SK-N-SH treated with all-trans-retinoic acid at 6 μM for 48 hours (cell line): ENCODE measurements at regions not wholly inside any gene's neighbourhood (a gene's known extent, or its start where the extent isn't known, plus 50 kb on each side); places are given as distances from the start of the nearest gene placed in this dataset.

ENCODE experiments used
- ATAC-seq: fragments of 200-7000 bp; cut with Tn5 transposase; 3 replicates; pipeline ENCODE4 v1.9.1; 2020; ENCODE audit warnings: mild to moderate bottlenecking, moderate library complexity
- ARNTL ChIP-seq: fragments of 450-650 bp; formaldehyde crosslinking; IDR thresholded peaks from 2 replicates; pipeline ENCODE4 v1.5.0; 2020; ENCODE audit warnings: low read depth, mild to moderate bottlenecking, moderate library complexity, borderline replicate concordance
- BACH2 ChIP-seq: fragments of 250-450 bp; sonication (Bioruptor Pico); IDR thresholded peaks from 2 replicates; pipeline ENCODE4 v1.9.0; 2021; ENCODE audit warnings: mild to moderate bottlenecking, borderline replicate concordance
- CSDC2 ChIP-seq: fragments of 250-450 bp; sonication (Bioruptor Pico); IDR thresholded peaks from 2 replicates; pipeline ENCODE4 v1.5.0; 2020; ENCODE audit warnings: mild to moderate bottlenecking, moderate library complexity
- CSRNP3 ChIP-seq: fragments of 250-450 bp; sonication (Bioruptor Pico); IDR thresholded peaks from 2 replicates; pipeline ENCODE4 v1.5.1; 2021; ENCODE audit warnings: mild to moderate bottlenecking, moderate library complexity
- ESRRG ChIP-seq: fragments of 250-450 bp; sonication (Bioruptor Pico); IDR thresholded peaks from 2 replicates; pipeline ENCODE4 v1.6.1; 2021; ENCODE audit warnings: mild to moderate bottlenecking
- GLIS3 ChIP-seq: fragments of 250-450 bp; sonication (Bioruptor Pico); IDR thresholded peaks from 2 replicates; pipeline ENCODE4 v1.5.0; 2020; ENCODE audit warnings: mild to moderate bottlenecking, moderate library complexity
- ISL1 ChIP-seq: fragments of 250-450 bp; sonication (Bioruptor Pico); IDR thresholded peaks from 2 replicates; pipeline ENCODE4 v2.1.2; 2022; ENCODE audit warnings: mild to moderate bottlenecking, moderate library complexity
- OSR1 ChIP-seq: fragments of 250-450 bp; sonication (Bioruptor Pico); IDR thresholded peaks from 2 replicates; pipeline ENCODE4 v1.8.0; 2022; ENCODE audit warnings: moderate library complexity, mild to moderate bottlenecking, inconsistent platforms
- PPARA ChIP-seq: fragments of 250-450 bp; sonication (Bioruptor Pico); IDR thresholded peaks from 2 replicates; pipeline ENCODE4 v1.5.0; 2020; ENCODE audit warnings: mild to moderate bottlenecking, borderline replicate concordance
- RARB ChIP-seq: fragments of 250-450 bp; sonication (Bioruptor Pico); IDR thresholded peaks from 2 replicates; pipeline ENCODE4 v1.8.0; 2021; ENCODE audit warnings: mild to moderate bottlenecking, moderate library complexity
- SNAI2 ChIP-seq: fragments of 250-450 bp; sonication (Bioruptor Pico); IDR thresholded peaks from 2 replicates; pipeline ENCODE4 v1.5.0; 2020; ENCODE audit warnings: mild to moderate bottlenecking, moderate library complexity
- TCF4 ChIP-seq: fragments of 250-450 bp; sonication (Bioruptor Pico); IDR thresholded peaks from 2 replicates; pipeline ENCODE4 v1.8.0; 2021; ENCODE audit warnings: mild to moderate bottlenecking, moderate library complexity, borderline replicate concordance
- TOX ChIP-seq: fragments of 250-450 bp; sonication (Bioruptor Pico); IDR thresholded peaks from 2 replicates; pipeline ENCODE4 v1.8.0; 2021; ENCODE audit warnings: mild to moderate bottlenecking, moderate library complexity, borderline replicate concordance
- TSHZ2 ChIP-seq: fragments of 250-450 bp; sonication (Bioruptor Pico); IDR thresholded peaks from 2 replicates; pipeline ENCODE4 v1.5.0; 2020; ENCODE audit warnings: mild to moderate bottlenecking, moderate library complexity
- ZFP3 ChIP-seq: fragments of 250-450 bp; sonication (Bioruptor Pico); IDR thresholded peaks from 2 replicates; pipeline ENCODE4 v1.5.0; 2020; ENCODE audit warnings: mild to moderate bottlenecking, moderate library complexity
- ZNF565 ChIP-seq: fragments of 450-650 bp; formaldehyde crosslinking; conservative IDR thresholded peaks from 2 replicates; pipeline ENCODE4 v1.5.0; 2020; ENCODE audit warnings: low read depth, mild to moderate bottlenecking, moderate library complexity
- ZNF70 ChIP-seq: fragments of 450-650 bp; formaldehyde crosslinking; IDR thresholded peaks from 2 replicates; pipeline ENCODE4 v1.5.0; 2020; ENCODE audit warnings: mild to moderate bottlenecking, moderate library complexity
- ZNF8 ChIP-seq: fragments of 450-650 bp; formaldehyde crosslinking; IDR thresholded peaks from 2 replicates; pipeline ENCODE4 v1.5.0; 2020; ENCODE audit warnings: mild to moderate bottlenecking, moderate library complexity
- TF ChIP-seq, protein P1 (sequence below): fragments of 250-450 bp; sonication (Bioruptor Pico); IDR thresholded peaks from 2 replicates; pipeline ENCODE4 v1.8.0; 2020; ENCODE audit warnings: mild to moderate bottlenecking, moderate library complexity, borderline replicate concordance
- TF ChIP-seq, protein P2 (sequence below): fragments of 250-450 bp; sonication (Bioruptor Pico); IDR thresholded peaks from 2 replicates; pipeline ENCODE4 v1.8.0; 2021; ENCODE audit warnings: low read depth, mild to moderate bottlenecking, moderate library complexity, borderline replicate concordance
- TF ChIP-seq, protein P3 (sequence below): fragments of 250-450 bp; sonication (Bioruptor Pico); IDR thresholded peaks from 2 replicates; pipeline ENCODE4 v1.5.1; 2020; ENCODE audit warnings: low read depth, mild to moderate bottlenecking, moderate library complexity

DNA sequence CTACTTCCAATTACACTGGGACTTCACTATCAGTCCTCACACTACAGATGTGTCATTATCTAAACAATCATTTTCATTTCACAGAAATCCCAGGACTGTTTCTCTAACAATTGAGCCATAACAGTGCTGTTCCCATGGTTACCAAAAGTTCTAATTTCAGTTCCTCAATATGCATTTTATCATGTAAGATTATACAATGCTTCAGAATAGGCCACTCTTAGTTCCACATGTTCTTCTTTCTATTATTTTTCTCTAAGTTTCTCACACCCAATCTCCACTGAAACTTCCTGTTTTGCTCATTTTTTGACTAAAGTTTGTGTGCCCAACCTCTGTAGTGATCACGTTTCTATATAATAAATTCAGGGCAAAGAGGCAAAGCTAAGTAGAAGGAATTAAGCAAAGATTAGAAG lies 185.8 kb downstream of the DUSP6 start (continued):
- no peak for TF ChIP-seq ISL1 (CRISPR knock-in tag)
- no peak for TF ChIP-seq TSHZ2 (CRISPR knock-in tag)

GRCh38 chr12:89166121-89166520 lies 186.2 kb downstream of the DUSP6 start:
- no peak for ATAC-seq
- TF ChIP-seq CSDC2 (CRISPR knock-in tag) (no peak), SNAI2 (CRISPR knock-in tag) (no peak), CSRNP3 (CRISPR knock-in tag) (no peak)
- TF ChIP-seq, all 23 proteins: peak for 0

DNA sequence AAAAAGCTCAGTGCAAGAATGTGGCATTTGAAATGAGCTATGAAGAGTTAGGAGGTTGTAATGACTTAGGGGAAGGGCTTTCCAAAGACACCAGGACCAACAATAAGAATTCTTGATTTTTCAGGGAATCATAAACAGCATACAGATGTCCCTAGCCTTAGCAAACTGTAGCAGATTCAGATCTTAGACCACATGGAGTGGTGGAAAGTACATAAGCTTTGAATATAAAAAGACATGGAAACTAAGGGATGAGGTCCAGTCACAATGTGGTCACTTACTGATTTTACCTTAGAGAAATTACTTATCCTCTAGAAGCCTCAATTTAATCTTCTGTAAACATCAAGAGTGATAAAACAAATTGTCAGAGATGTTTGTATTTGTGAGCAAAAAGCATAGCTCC lies 186.6 kb downstream of the DUSP6 start:
- TF ChIP-seq TOX (no peak), OSR1 (CRISPR knock-in tag) (no peak), GLIS3 (CRISPR knock-in tag) (no peak), ISL1 (CRISPR knock-in tag) (no peak), SNAI2 (CRISPR knock-in tag) (no peak), BACH2 (CRISPR knock-in tag) (no peak), ARNTL (no peak), ESRRG (CRISPR knock-in tag) (no peak), ZNF565 (CRISPR knock-in tag) (no peak), ZFP3 (CRISPR knock-in tag) (no peak), ZNF70 (CRISPR knock-in tag) (no peak), TCF4 (CRISPR knock-in tag) (no peak), TSHZ2 (CRISPR knock-in tag) (no peak), ZNF8 (CRISPR knock-in tag) (no peak), CSDC2 (CRISPR knock-in tag) (no peak), PPARA (CRISPR knock-in tag) (no peak), RARB (CRISPR knock-in tag) (no peak)
- TF ChIP-seq, protein P1, sequence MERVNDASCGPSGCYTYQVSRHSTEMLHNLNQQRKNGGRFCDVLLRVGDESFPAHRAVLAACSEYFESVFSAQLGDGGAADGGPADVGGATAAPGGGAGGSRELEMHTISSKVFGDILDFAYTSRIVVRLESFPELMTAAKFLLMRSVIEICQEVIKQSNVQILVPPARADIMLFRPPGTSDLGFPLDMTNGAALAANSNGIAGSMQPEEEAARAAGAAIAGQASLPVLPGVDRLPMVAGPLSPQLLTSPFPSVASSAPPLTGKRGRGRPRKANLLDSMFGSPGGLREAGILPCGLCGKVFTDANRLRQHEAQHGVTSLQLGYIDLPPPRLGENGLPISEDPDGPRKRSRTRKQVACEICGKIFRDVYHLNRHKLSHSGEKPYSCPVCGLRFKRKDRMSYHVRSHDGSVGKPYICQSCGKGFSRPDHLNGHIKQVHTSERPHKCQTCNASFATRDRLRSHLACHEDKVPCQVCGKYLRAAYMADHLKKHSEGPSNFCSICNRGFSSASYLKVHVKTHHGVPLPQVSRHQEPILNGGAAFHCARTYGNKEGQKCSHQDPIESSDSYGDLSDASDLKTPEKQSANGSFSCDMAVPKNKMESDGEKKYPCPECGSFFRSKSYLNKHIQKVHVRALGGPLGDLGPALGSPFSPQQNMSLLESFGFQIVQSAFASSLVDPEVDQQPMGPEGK (CRISPR knock-in tag): no peak
- TF ChIP-seq, protein P2, sequence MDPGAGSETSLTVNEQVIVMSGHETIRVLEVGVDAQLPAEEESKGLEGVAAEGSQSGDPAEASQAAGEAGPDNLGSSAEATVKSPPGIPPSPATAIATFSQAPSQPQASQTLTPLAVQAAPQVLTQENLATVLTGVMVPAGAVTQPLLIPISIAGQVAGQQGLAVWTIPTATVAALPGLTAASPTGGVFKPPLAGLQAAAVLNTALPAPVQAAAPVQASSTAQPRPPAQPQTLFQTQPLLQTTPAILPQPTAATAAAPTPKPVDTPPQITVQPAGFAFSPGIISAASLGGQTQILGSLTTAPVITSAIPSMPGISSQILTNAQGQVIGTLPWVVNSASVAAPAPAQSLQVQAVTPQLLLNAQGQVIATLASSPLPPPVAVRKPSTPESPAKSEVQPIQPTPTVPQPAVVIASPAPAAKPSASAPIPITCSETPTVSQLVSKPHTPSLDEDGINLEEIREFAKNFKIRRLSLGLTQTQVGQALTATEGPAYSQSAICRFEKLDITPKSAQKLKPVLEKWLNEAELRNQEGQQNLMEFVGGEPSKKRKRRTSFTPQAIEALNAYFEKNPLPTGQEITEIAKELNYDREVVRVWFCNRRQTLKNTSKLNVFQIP (CRISPR knock-in tag): no peak
- TF ChIP-seq, protein P3, sequence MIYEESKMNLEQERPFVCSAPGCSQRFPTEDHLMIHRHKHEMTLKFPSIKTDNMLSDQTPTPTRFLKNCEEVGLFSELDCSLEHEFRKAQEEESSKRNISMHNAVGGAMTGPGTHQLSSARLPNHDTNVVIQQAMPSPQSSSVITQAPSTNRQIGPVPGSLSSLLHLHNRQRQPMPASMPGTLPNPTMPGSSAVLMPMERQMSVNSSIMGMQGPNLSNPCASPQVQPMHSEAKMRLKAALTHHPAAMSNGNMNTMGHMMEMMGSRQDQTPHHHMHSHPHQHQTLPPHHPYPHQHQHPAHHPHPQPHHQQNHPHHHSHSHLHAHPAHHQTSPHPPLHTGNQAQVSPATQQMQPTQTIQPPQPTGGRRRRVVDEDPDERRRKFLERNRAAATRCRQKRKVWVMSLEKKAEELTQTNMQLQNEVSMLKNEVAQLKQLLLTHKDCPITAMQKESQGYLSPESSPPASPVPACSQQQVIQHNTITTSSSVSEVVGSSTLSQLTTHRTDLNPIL (CRISPR knock-in tag): no peak
- ATAC-seq: no peak
